OCI-LY1 (cell line): ENCODE measurements at regions not wholly inside any gene's neighbourhood (a gene's known extent, or its start where the extent isn't known, plus 50 kb on each side); places are given as distances from the start of the nearest gene placed in this dataset.

ENCODE experiments used
- H2AFZ ChIP-seq: fragments of 200-600 bp; sonication (generic), shearing (Covaris generic); 2 replicates; pipeline ENCODE4 v1.6.0; 2014; ENCODE audit warnings: antibody characterized with exemption, mild to moderate bottlenecking, low read length
- H3F3A ChIP-seq: fragments of 200-600 bp; sonication (generic), shearing (Covaris generic); 2 replicates; pipeline ENCODE4 v1.6.0; 2014; ENCODE audit warnings: mild to moderate bottlenecking, antibody characterized with exemption, low read length, moderate library complexity; ENCODE audit not compliant: insufficient read depth
- H3K27ac ChIP-seq: fragments of 200-600 bp; sonication (generic); 2 replicates; pipeline ENCODE4 v1.5.1; 2014; ENCODE audit warnings: low read length, mixed run types, mild to moderate bottlenecking, low read depth; ENCODE audit not compliant: poor library complexity, severe bottlenecking
- H3K27me3 ChIP-seq: fragments of 200-600 bp; sonication (generic); 2 replicates; pipeline ENCODE4 v1.6.0; 2014; ENCODE audit warnings: antibody characterized with exemption, mild to moderate bottlenecking, low read length, moderate library complexity; ENCODE audit not compliant: insufficient read depth
- H3K36me3 ChIP-seq: fragments of 200-600 bp; sonication (generic); 2 replicates; pipeline ENCODE4 v1.6.1; 2014; ENCODE audit warnings: mild to moderate bottlenecking, antibody characterized with exemption, low read length, moderate library complexity, mixed read lengths; ENCODE audit not compliant: insufficient read depth
- H3K4me1 ChIP-seq: fragments of 200-600 bp; sonication (generic); 2 replicates; pipeline ENCODE4 v1.5.1; 2014; ENCODE audit warnings: mild to moderate bottlenecking, low read length, moderate library complexity; ENCODE audit not compliant: insufficient read depth, severe bottlenecking
- H3K4me2 ChIP-seq: fragments of 200-600 bp; sonication (generic), shearing (Covaris generic); 2 replicates; pipeline ENCODE4 v1.6.1; 2014; ENCODE audit warnings: low read length
- H3K4me3 ChIP-seq: fragments of 200-600 bp; sonication (generic); 2 replicates; pipeline ENCODE4 v1.5.1; 2014; ENCODE audit warnings: low read length, low read depth, mild to moderate bottlenecking, mixed read lengths; ENCODE audit not compliant: poor library complexity, severe bottlenecking
- H3K79me2 ChIP-seq: fragments of 200-600 bp; shearing (Covaris generic); 2 replicates; pipeline ENCODE4 v1.6.1; 2016; ENCODE audit warnings: mixed run types, low read length, mixed read lengths; ENCODE audit not compliant: insufficient read depth
- H3K9ac ChIP-seq: fragments of 200-600 bp; sonication (generic), shearing (Covaris generic); 2 replicates; pipeline ENCODE4 v1.6.1; 2014; ENCODE audit warnings: mild to moderate bottlenecking, low read length, mixed read lengths
- H3K9me2 ChIP-seq: fragments of 200-600 bp; sonication (generic), shearing (Covaris generic); 2 replicates; pipeline ENCODE4 v1.6.1; 2014; ENCODE audit warnings: low read depth, mild to moderate bottlenecking, low read length, mixed read lengths
- H3K9me3 ChIP-seq: fragments of 200-600 bp; shearing (Covaris generic); 2 replicates; pipeline ENCODE4 v1.6.1; 2014; ENCODE audit warnings: low read length, mixed read lengths
- H4K20me1 ChIP-seq: fragments of 200-600 bp; sonication (generic), shearing (Covaris generic); 2 replicates; pipeline ENCODE4 v1.6.0; 2016; ENCODE audit warnings: mild to moderate bottlenecking, low read length; ENCODE audit not compliant: insufficient read depth
- EZH2 ChIP-seq: fragments of 200-600 bp; sonication (generic), shearing (Covaris generic); IDR thresholded peaks from 2 replicates; pipeline ENCODE4 v1.8.0; 2017; ENCODE audit warnings: borderline replicate concordance, mixed run types, mild to moderate bottlenecking, antibody characterized with exemption, low read length, moderate library complexity, mixed read lengths
- TF ChIP-seq, protein P1 (sequence below): fragments of 200-600 bp; sonication (generic), shearing (Covaris generic); IDR thresholded peaks from 2 replicates; pipeline ENCODE4 v1.5.1; 2017; ENCODE audit warnings: mild to moderate bottlenecking, antibody characterized with exemption, low read length, moderate library complexity, mixed read lengths

DNA sequence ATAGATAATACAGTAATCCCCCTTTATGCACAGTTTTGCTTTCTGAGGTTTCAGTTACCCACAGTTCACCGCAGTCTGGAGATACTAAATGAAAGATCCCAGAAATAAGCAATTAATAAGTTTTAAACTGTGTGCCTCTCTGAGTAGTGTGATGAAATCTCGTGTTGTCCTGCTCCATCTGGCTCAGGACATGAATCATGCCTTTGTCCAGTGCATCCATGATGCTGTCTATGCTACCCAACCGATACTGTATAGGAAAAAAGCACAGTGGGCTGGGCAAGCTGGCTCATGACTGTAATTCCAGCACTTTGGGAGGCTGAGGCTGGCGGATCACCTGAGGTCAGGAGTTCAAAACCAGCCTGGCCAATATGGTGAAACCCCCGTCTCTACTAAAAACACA, 85.0 kb upstream of the SLC2A1 start:
- H4K20me1 ChIP-seq: no peaks in the 10 kb centered on the region
- no peaks in the 10 kb centered on the region for H3F3A ChIP-seq
- H3K4me1 ChIP-seq: no peaks in the 10 kb centered on the region
- H2AFZ ChIP-seq: no peak overlapping the region
- H3K9ac ChIP-seq: no peak overlapping the region
- H3K27ac ChIP-seq: no peak overlapping the region
- H3K36me3 ChIP-seq: no peaks in the 10 kb centered on the region
- H3K27me3 ChIP-seq: no peaks in the 10 kb centered on the region
- H3K9me3 ChIP-seq: no peaks in the 10 kb centered on the region
- H3K4me2 ChIP-seq: no peak overlapping the region
- no peak overlapping the region for H3K4me3 ChIP-seq
- H3K79me2 ChIP-seq: no peaks in the 10 kb centered on the region
- TF ChIP-seq, protein P1, sequence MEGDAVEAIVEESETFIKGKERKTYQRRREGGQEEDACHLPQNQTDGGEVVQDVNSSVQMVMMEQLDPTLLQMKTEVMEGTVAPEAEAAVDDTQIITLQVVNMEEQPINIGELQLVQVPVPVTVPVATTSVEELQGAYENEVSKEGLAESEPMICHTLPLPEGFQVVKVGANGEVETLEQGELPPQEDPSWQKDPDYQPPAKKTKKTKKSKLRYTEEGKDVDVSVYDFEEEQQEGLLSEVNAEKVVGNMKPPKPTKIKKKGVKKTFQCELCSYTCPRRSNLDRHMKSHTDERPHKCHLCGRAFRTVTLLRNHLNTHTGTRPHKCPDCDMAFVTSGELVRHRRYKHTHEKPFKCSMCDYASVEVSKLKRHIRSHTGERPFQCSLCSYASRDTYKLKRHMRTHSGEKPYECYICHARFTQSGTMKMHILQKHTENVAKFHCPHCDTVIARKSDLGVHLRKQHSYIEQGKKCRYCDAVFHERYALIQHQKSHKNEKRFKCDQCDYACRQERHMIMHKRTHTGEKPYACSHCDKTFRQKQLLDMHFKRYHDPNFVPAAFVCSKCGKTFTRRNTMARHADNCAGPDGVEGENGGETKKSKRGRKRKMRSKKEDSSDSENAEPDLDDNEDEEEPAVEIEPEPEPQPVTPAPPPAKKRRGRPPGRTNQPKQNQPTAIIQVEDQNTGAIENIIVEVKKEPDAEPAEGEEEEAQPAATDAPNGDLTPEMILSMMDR: no peak
- TF ChIP-seq EZH2: no peak
- no peaks in the 10 kb centered on the region for H3K9me2 ChIP-seq

DNA sequence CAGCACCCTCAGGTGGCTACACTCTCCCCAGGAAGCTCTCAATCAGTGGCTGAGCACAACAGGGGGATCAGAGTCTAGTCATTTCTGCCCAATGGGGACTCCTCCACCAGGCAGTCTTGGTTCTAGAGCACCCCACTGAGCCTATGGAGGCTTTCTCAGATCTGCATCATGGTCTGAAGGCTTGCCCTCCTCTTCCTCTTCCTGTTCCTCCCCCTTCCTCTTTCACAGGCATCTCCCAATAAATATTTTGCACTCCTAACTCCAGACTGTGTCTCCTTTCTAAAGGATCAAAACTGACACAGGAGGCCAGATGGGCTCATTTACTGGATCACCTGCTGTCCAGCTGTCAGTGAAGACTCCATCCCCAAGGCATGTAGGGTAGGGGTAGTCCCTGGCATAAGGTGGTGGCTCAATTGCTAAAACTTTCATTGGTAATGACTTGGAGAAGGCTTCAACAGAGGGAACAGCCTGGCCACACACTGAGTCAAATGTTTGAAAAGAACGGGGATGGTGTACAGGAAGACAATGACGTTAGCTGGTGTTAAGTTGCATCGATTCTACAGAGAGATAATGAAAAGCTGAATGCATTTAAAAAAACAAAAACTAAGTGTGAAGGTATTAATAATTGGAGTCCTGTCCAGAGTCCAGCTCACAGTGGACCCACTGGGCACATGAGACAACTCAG, 84.2 kb upstream of the SLC2A1 start:
- Histone ChIP-seq H3K79me2 (no peaks in the 10 kb centered on the region), H3K4me2 (no peak overlapping the region), H3K27me3 (no peaks in the 10 kb centered on the region; the same call in 1 of the 2 replicates), H4K20me1 (no peaks in the 10 kb centered on the region), H3K4me3 (no peak overlapping the region), H3K9ac (no peak overlapping the region), H3K9me2 (no peaks in the 10 kb centered on the region), H3K27ac (no peak overlapping the region), H3K9me3 (no peaks in the 10 kb centered on the region), H3F3A (no peaks in the 10 kb centered on the region), H2AFZ (no peak overlapping the region), H3K4me1 (no peaks in the 10 kb centered on the region), H3K36me3 (no peaks in the 10 kb centered on the region)
- TF ChIP-seq, protein P1: no peak
- no peak for TF ChIP-seq EZH2

DNA sequence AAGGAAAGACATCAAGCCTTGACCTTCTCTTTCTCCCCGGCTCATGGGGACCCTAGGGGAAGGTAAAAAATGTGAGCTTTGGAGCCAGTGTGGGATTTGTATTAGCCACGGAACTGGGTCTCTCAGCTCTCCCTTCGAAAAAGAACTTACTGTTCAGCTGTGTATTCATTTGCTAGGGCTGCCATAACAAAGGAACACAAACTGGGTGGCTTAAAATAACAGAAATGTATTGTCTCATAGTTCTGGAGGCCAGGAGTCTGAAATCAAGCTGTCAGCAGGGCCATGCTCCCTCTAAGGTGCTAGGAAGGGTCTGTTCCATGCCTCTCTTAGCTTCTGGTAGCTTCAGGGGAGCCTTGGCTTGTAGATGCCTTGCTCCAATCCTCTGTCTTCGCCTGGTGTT, 83.5 kb upstream of the SLC2A1 start:
- Histone ChIP-seq H3K4me3 (no peak overlapping the region), H3K4me2 (no peak overlapping the region), H3K9me3 (no peaks in the 10 kb centered on the region), H3K9me2 (no peaks in the 10 kb centered on the region), H3K79me2 (no peaks in the 10 kb centered on the region), H4K20me1 (no peaks in the 10 kb centered on the region), H3K27me3 (no peaks in the 10 kb centered on the region; the same call in 1 of the 2 replicates), H3K27ac (no peak overlapping the region), H3K4me1 (no peaks in the 10 kb centered on the region), H3K36me3 (no peaks in the 10 kb centered on the region), H3K9ac (no peak overlapping the region), H2AFZ (no peak overlapping the region), H3F3A (no peaks in the 10 kb centered on the region)
- TF ChIP-seq EZH2: no peak
- TF ChIP-seq, protein P1: no peak
